SK-N-SH (cell line): ENCODE measurements at regions not wholly inside any gene's neighbourhood (a gene's known extent, or its start where the extent isn't known, plus 50 kb on each side); places are given as distances from the start of the nearest gene placed in this dataset.

Experiments
- EP300 ChIP-seq, 2 experiments: IDR thresholded peaks; 2 replicates each; pipeline versions ENCODE4 v1.4.0 to v1.6.1; 2012; ENCODE audit warnings: borderline replicate concordance in 1 of 2, low read depth in 1 of 2, low read length in 1 of 2
- EZH2phosphoT487 ChIP-seq: fragments of 200-600 bp; sonication (generic); IDR thresholded peaks from 2 replicates; pipeline ENCODE4 v1.6.1; 2017; ENCODE audit warnings: low read depth, mixed run types, mild to moderate bottlenecking, antibody characterized with exemption, moderate library complexity, borderline replicate concordance
- FOXM1 ChIP-seq: IDR thresholded peaks from 2 replicates; pipeline ENCODE4 v1.4.0; 2012; ENCODE audit warnings: low read depth, mild to moderate bottlenecking
- GABPA ChIP-seq: IDR thresholded peaks from 2 replicates; pipeline ENCODE4 v1.4.0; 2012; ENCODE audit warnings: low read depth, mild to moderate bottlenecking
- MXI1 ChIP-seq: IDR thresholded peaks from 2 replicates; pipeline ENCODE4 v1.6.1; 2012; ENCODE audit warnings: mild to moderate bottlenecking, low read depth, low read length, improper control_type of control experiment
- POLR2AphosphoS5 ChIP-seq: IDR thresholded peaks from 2 replicates; pipeline ENCODE4 v1.6.1; 2012; ENCODE audit warnings: low read depth, low read length
- RFX5 ChIP-seq: IDR thresholded peaks from 2 replicates; pipeline ENCODE4 v1.6.1; 2012; ENCODE audit warnings: mild to moderate bottlenecking, improper control_type of control experiment, low read length
- TAF1 ChIP-seq: IDR thresholded peaks from 2 replicates; pipeline ENCODE4 v1.6.1; 2012; ENCODE audit warnings: low read depth, mild to moderate bottlenecking, low read length, moderate library complexity, borderline replicate concordance
- YY1 ChIP-seq: IDR thresholded peaks from 2 replicates; pipeline ENCODE4 v1.4.0; 2012; ENCODE audit warnings: low read depth, mild to moderate bottlenecking
- TF ChIP-seq, protein P1 (sequence below): fragments of 200-600 bp; sonication (generic); IDR thresholded peaks from 2 replicates; pipeline ENCODE4 v1.6.1; 2017; ENCODE audit warnings: antibody characterized with exemption, mild to moderate bottlenecking, moderate library complexity
- TF ChIP-seq, protein P2 (sequence below): IDR thresholded peaks from 2 replicates; pipeline ENCODE4 v1.6.1; 2012; ENCODE audit warnings: mild to moderate bottlenecking, low read depth, low read length, moderate library complexity
- TF ChIP-seq, protein P3 (sequence below): fragments of 150-350 bp; IDR thresholded peaks from 2 replicates; pipeline ENCODE4 v1.6.1; 2017; ENCODE audit warnings: antibody characterized with exemption, low read length, low read depth, borderline replicate concordance
- TF ChIP-seq, protein P4 (sequence below): IDR thresholded peaks from 2 replicates; pipeline ENCODE4; 2012

DNA sequence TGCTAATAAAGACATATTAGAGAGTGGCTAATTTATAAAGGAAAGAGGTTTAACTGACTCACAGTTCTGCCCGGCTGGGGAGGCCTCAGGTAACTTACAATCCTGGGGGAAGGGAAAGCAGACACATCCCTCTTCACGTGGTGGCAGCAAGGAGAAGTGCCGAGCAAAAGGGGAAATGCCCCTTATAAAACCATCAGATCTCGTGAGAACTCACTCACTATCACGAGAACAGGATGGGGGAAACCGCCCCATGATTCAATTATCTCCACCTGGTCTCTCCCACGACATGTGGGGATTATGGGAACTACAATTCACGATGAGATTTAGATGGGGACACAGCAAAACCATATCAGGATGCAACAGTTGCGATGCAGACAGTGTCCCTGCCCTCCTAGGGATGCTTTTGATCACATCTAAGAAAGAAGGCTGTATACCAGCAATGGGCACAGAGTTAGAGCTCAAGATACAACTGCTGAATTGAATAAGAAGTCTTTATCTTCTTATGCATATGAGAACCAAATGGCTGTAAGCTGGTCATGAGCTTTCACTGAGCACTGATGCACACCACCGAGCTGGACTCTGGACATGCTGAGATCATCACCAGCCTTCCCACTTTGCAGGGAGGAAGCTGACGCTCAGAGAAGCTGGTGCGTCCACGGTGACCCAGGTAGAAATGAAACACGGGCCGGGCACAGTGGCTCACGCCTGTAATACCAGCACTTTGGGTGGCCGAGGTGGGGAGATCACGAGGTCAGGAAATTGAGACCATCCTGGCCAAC lies 255.2 kb downstream of the MN1 start:
- TF ChIP-seq, protein P1, sequence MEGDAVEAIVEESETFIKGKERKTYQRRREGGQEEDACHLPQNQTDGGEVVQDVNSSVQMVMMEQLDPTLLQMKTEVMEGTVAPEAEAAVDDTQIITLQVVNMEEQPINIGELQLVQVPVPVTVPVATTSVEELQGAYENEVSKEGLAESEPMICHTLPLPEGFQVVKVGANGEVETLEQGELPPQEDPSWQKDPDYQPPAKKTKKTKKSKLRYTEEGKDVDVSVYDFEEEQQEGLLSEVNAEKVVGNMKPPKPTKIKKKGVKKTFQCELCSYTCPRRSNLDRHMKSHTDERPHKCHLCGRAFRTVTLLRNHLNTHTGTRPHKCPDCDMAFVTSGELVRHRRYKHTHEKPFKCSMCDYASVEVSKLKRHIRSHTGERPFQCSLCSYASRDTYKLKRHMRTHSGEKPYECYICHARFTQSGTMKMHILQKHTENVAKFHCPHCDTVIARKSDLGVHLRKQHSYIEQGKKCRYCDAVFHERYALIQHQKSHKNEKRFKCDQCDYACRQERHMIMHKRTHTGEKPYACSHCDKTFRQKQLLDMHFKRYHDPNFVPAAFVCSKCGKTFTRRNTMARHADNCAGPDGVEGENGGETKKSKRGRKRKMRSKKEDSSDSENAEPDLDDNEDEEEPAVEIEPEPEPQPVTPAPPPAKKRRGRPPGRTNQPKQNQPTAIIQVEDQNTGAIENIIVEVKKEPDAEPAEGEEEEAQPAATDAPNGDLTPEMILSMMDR, result no peak
- TF ChIP-seq EZH2phosphoT487 (no peak), GABPA (no peak), MXI1 (no peak), RFX5 (no peak), TAF1 (no peak), POLR2AphosphoS5 (no peak), FOXM1 (no peak), EP300 (IDR thresholded peaks at IDR 0.05; ENCODE audit: borderline replicate concordance in 1 of 2, low read depth in 1 of 2, low read length in 1 of 2) (no peak), YY1 (no peak)
- TF ChIP-seq, protein P2, sequence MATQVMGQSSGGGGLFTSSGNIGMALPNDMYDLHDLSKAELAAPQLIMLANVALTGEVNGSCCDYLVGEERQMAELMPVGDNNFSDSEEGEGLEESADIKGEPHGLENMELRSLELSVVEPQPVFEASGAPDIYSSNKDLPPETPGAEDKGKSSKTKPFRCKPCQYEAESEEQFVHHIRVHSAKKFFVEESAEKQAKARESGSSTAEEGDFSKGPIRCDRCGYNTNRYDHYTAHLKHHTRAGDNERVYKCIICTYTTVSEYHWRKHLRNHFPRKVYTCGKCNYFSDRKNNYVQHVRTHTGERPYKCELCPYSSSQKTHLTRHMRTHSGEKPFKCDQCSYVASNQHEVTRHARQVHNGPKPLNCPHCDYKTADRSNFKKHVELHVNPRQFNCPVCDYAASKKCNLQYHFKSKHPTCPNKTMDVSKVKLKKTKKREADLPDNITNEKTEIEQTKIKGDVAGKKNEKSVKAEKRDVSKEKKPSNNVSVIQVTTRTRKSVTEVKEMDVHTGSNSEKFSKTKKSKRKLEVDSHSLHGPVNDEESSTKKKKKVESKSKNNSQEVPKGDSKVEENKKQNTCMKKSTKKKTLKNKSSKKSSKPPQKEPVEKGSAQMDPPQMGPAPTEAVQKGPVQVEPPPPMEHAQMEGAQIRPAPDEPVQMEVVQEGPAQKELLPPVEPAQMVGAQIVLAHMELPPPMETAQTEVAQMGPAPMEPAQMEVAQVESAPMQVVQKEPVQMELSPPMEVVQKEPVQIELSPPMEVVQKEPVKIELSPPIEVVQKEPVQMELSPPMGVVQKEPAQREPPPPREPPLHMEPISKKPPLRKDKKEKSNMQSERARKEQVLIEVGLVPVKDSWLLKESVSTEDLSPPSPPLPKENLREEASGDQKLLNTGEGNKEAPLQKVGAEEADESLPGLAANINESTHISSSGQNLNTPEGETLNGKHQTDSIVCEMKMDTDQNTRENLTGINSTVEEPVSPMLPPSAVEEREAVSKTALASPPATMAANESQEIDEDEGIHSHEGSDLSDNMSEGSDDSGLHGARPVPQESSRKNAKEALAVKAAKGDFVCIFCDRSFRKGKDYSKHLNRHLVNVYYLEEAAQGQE, result no peak
- TF ChIP-seq, protein P3, sequence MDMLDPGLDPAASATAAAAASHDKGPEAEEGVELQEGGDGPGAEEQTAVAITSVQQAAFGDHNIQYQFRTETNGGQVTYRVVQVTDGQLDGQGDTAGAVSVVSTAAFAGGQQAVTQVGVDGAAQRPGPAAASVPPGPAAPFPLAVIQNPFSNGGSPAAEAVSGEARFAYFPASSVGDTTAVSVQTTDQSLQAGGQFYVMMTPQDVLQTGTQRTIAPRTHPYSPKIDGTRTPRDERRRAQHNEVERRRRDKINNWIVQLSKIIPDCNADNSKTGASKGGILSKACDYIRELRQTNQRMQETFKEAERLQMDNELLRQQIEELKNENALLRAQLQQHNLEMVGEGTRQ, result no peak
- TF ChIP-seq, protein P4, sequence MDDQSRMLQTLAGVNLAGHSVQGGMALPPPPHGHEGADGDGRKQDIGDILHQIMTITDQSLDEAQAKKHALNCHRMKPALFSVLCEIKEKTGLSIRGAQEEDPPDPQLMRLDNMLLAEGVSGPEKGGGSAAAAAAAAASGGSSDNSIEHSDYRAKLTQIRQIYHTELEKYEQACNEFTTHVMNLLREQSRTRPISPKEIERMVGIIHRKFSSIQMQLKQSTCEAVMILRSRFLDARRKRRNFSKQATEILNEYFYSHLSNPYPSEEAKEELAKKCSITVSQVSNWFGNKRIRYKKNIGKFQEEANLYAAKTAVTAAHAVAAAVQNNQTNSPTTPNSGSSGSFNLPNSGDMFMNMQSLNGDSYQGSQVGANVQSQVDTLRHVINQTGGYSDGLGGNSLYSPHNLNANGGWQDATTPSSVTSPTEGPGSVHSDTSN, result no peak
